IMR-90 (cell line): ENCODE measurements at regions not wholly inside any gene's neighbourhood (a gene's known extent, or its start where the extent isn't known, plus 50 kb on each side); places are given as distances from the start of the nearest gene placed in this dataset.

ENCODE experiments used
- ATAC-seq: fragments of 200-7000 bp; cut with Tn5 transposase; 2 replicates; pipeline ENCODE4 v1.9.1; 2020; ENCODE audit warnings: low read depth, mild to moderate bottlenecking, moderate library complexity
- BruUV-seq: library from RNA; stranded (reverse); fragments of 400-500 nt; replicated peaks from 2 replicates; lab custom pipeline; 2021; lab: Mats Ljungman, UMichigan
- CTCF ChIA-PET: fragments of 300-600 bp; formaldehyde crosslinking; extraction: SDS; loops from one replicate; lab custom pipeline; 2021; ENCODE audit warnings: antibody characterized with exemption; lab: Yijun Ruan, JAX
- POLR2A ChIA-PET: fragments of 300-600 bp; sonication (Branson Sonifier 250); formaldehyde crosslinking; loops from one replicate; lab custom pipeline; 2022; ENCODE audit warnings: antibody characterized with exemption; ENCODE audit not compliant: unreplicated experiment; lab: Charles Lee
- DNase-seq: peaks from one replicate; pipeline ENCODE4 v3.0.0; 2013
- H2AFZ ChIP-seq: replicated peaks from 2 replicates; pipeline ENCODE3; 2013; ENCODE audit warnings: low read length, mild to moderate bottlenecking; ENCODE audit not compliant: poor library complexity
- H2AK5ac ChIP-seq: 2 replicates; pipeline ENCODE4 v1.6.1; 2013; ENCODE audit warnings: low read depth, low read length, inconsistent platforms
- H2AK9ac ChIP-seq: replicated peaks from 2 replicates; pipeline ENCODE3; 2013; ENCODE audit warnings: mild to moderate bottlenecking, low read depth, low read length, moderate library complexity; ENCODE audit not compliant: poor library complexity
- H2BK120ac ChIP-seq: 2 replicates; pipeline ENCODE4 v1.6.1; 2013; ENCODE audit warnings: low read depth, low read length, inconsistent platforms
- H2BK15ac ChIP-seq: 3 replicates; pipeline ENCODE4 v1.6.1; 2013; ENCODE audit warnings: low read depth, low read length, inconsistent platforms
- H2BK20ac ChIP-seq: 2 replicates; pipeline ENCODE4 v1.6.1; 2013; ENCODE audit warnings: low read depth, mild to moderate bottlenecking, inconsistent platforms, low read length, moderate library complexity
- H2BK5ac ChIP-seq: 2 replicates; pipeline ENCODE4 v1.6.1; 2013; ENCODE audit warnings: mild to moderate bottlenecking, low read depth, low read length, inconsistent platforms; ENCODE audit not compliant: poor library complexity, severe bottlenecking
- H3K14ac ChIP-seq: replicated peaks from 2 replicates; pipeline ENCODE4 v1.6.1; 2013; ENCODE audit warnings: low read depth, low read length, inconsistent platforms
- H3K18ac ChIP-seq: 2 replicates; pipeline ENCODE4 v1.6.1; 2013; ENCODE audit warnings: low read depth, low read length, control low read depth
- H3K23ac ChIP-seq: 2 replicates; pipeline ENCODE4 v1.6.1; 2013; ENCODE audit warnings: low read depth, low read length, inconsistent platforms
- H3K27ac ChIP-seq: 2 replicates; pipeline ENCODE4 v1.5.1; 2013; ENCODE audit warnings: mild to moderate bottlenecking, control low read depth, low read length; ENCODE audit not compliant: insufficient read depth
- H3K27me3 ChIP-seq: 2 replicates; pipeline ENCODE4 v1.6.1; 2013; ENCODE audit warnings: low read length; ENCODE audit not compliant: control insufficient read depth, insufficient read depth
- H3K36me3 ChIP-seq: 2 replicates; pipeline ENCODE4 v1.6.1; 2013; ENCODE audit warnings: low read length, mixed read lengths; ENCODE audit not compliant: control insufficient read depth, insufficient read depth
- H3K4ac ChIP-seq: 2 replicates; pipeline ENCODE4 v1.6.1; 2013; ENCODE audit warnings: low read depth, low read length, inconsistent platforms
- H3K4me1 ChIP-seq: 2 replicates; pipeline ENCODE4 v1.6.1; 2013; ENCODE audit warnings: low read length, mixed read lengths; ENCODE audit not compliant: control insufficient read depth, insufficient read depth
- H3K4me2 ChIP-seq: 2 replicates; pipeline ENCODE4 v1.6.1; 2013; ENCODE audit warnings: low read depth, mild to moderate bottlenecking, control low read depth, low read length, moderate library complexity
- H3K4me3 ChIP-seq: 2 replicates; pipeline ENCODE4 v1.5.1; 2013; ENCODE audit warnings: low read depth, mild to moderate bottlenecking, control low read depth, low read length, moderate library complexity; ENCODE audit not compliant: insufficient read depth
- H3K56ac ChIP-seq: 2 replicates; pipeline ENCODE4 v1.6.1; 2013; ENCODE audit warnings: low read length, inconsistent platforms; ENCODE audit not compliant: insufficient read depth; ENCODE audit errors: extremely low read depth
- H3K79me1 ChIP-seq, 2 experiments: 2 replicates each; pipeline ENCODE4 v1.6.1; 2013; ENCODE audit warnings: low read length in 2 of 2, inconsistent platforms in 1 of 2, low read depth in 1 of 2
- H3K9ac ChIP-seq: 2 replicates; pipeline ENCODE4 v1.6.1; 2013; ENCODE audit warnings: low read depth, low read length, control low read depth
- H3K9me1 ChIP-seq: 2 replicates; pipeline ENCODE4 v1.6.1; 2013; ENCODE audit warnings: low read length, inconsistent platforms; ENCODE audit not compliant: insufficient read depth
- H3K9me3 ChIP-seq: 2 replicates; pipeline ENCODE4 v1.6.1; 2013; ENCODE audit warnings: low read length; ENCODE audit not compliant: control insufficient read depth, insufficient read depth
- H4K20me1 ChIP-seq: 2 replicates; pipeline ENCODE4 v1.6.1; 2013; ENCODE audit warnings: low read length, inconsistent platforms; ENCODE audit not compliant: insufficient read depth
- H4K5ac ChIP-seq: 2 replicates; pipeline ENCODE4 v1.6.1; 2013; ENCODE audit warnings: mild to moderate bottlenecking, low read depth, low read length, control low read depth
- H4K8ac ChIP-seq, 2 experiments: 2 replicates each; pipeline ENCODE4 v1.6.1; 2013; ENCODE audit warnings: low read depth in 2 of 2, low read length in 2 of 2, control low read depth in 1 of 2, inconsistent platforms in 1 of 2
- H4K91ac ChIP-seq: 2 replicates; pipeline ENCODE4 v1.6.1; 2013; ENCODE audit warnings: low read depth, low read length, inconsistent platforms; ENCODE audit not compliant: insufficient read depth
- BHLHE40 ChIP-seq: fragments of 150-350 bp; IDR thresholded peaks from 2 replicates; pipeline ENCODE4 v1.6.1; 2016; ENCODE audit warnings: mild to moderate bottlenecking, low read depth, low read length
- CEBPB ChIP-seq: IDR thresholded peaks from 2 replicates; pipeline ENCODE4 v1.6.1; 2012; ENCODE audit warnings: low read depth, low read length, improper control_type of control experiment
- CHD1 ChIP-seq: IDR thresholded peaks from 2 replicates; pipeline ENCODE4 v1.6.1; 2012; ENCODE audit warnings: low read depth, low read length, improper control_type of control experiment
- FOS ChIP-seq: fragments of 150-350 bp; IDR thresholded peaks from 2 replicates; pipeline ENCODE4 v1.6.1; 2016; ENCODE audit warnings: low read depth, low read length
- MAZ ChIP-seq: IDR thresholded peaks from 2 replicates; pipeline ENCODE4 v1.6.1; 2012; ENCODE audit warnings: low read depth, mild to moderate bottlenecking, low read length, improper control_type of control experiment, moderate library complexity, borderline replicate concordance
- NFE2L2 ChIP-seq: fragments of 150-350 bp; IDR thresholded peaks from 2 replicates; pipeline ENCODE4 v1.6.1; 2016; ENCODE audit warnings: low read depth, mild to moderate bottlenecking, low read length
- POLR2A ChIP-seq: IDR thresholded peaks from 2 replicates; pipeline ENCODE4 v1.6.1; 2012; ENCODE audit warnings: mild to moderate bottlenecking, low read depth, low read length
- RAD21 ChIP-seq: IDR thresholded peaks from 2 replicates; pipeline ENCODE4 v1.6.1; 2012; ENCODE audit warnings: low read length, improper control_type of control experiment
- SMC3 ChIP-seq: fragments of 150-350 bp; IDR thresholded peaks from 2 replicates; pipeline ENCODE4 v1.6.1; 2016; ENCODE audit warnings: low read depth, mild to moderate bottlenecking, antibody characterized with exemption, low read length, moderate library complexity
- WGBS, 2 experiments: methylation state at CpG; one replicate each; pipeline versions ENCODE4 v1.1.5 to v1.1.7; 2013; ENCODE audit warnings: missing lambda C conversion rate in 2 of 2; ENCODE audit not compliant: insufficient read length in 1 of 2; ENCODE audit errors: extremely low coverage in 2 of 2; 5-methylcytosine and 5-hydroxymethylcytosine counted together
- dilution Hi-C: fragments of 300-500 bp; cut with HindIII; formaldehyde crosslinking; loops from one replicate; pipeline ENCODE4 v1.14.3; 2018; ENCODE audit warnings: low sequenced_read_pairs; ENCODE audit not compliant: unreplicated experiment
- in situ Hi-C: fragments of 300-500 bp; cut with MboI; formaldehyde crosslinking; loops from 3 replicates; pipeline ENCODE4 v1.14.3; 2019; ENCODE audit warnings: low sequenced_read_pairs, inconsistent platforms, mixed read lengths
- intact Hi-C: fragments of 100-400 bp; cut with micrococcal nuclease; formaldehyde crosslinking; loops from 2 replicates; pipeline ENCODE4 v1.10.0; 2022
- TF ChIP-seq, protein P1 (sequence below): fragments of 150-350 bp; IDR thresholded peaks from 2 replicates; pipeline ENCODE4 v1.6.1; 2017; ENCODE audit warnings: mild to moderate bottlenecking, antibody characterized with exemption, low read length, low read depth
- TF ChIP-seq, protein P2 (sequence below): fragments of 150-350 bp; IDR thresholded peaks from 2 replicates; pipeline ENCODE4 v1.6.1; 2016; ENCODE audit warnings: low read depth, mild to moderate bottlenecking, low read length, moderate library complexity, borderline replicate concordance

DNA sequence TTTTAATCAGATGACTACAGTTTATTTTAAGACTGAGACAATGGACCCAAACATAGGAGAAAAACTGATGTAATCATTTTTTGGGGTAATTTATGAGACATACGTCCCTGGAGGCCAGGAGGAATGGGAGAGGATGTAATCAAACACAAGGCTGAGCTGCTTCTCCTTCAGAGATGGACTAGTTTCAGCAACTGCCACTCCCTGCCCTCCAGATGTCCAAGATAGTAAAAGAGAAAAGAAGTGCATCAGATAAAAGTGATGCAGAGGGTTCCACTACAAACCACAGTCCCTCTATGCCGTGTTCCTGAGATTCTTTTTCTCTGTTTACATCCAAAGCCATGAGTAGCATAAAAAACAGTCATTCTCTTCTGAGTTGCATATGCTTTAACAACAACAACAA lies 101.1 kb downstream of the DACT1 start:
- Histone ChIP-seq H4K5ac (peak overlapping the region; percentile 70), H3K4ac (peak overlapping the region; percentile 72), H2BK5ac (no peak overlapping the region), H3K4me1 (peaks cover 9% of the 10 kb centered on the region), H4K8ac (peak overlapping the region in 1 of 2 experiments; percentile 52; a peak in 1 of 4 replicates), H3K14ac (peak overlapping the region; percentile 2), H3K18ac (peak overlapping the region; percentile 79), H2BK15ac (peak overlapping the region; percentile 46; the same call in 1 of the 3 replicates), H3K9ac (no peak overlapping the region), H3K27ac (no peak overlapping the region), H2BK20ac (peak overlapping the region; percentile 73), H2AFZ (no peak overlapping the region), H3K79me1 (no peaks in the 10 kb centered on the region), H3K36me3 (no peaks in the 10 kb centered on the region), H2BK120ac (peak overlapping the region; percentile 82), H4K20me1 (no peaks in the 10 kb centered on the region), H3K4me3 (no peak overlapping the region), H2AK5ac (peak overlapping the region; percentile 79), H3K4me2 (no peak overlapping the region; the same call in 1 of the 2 replicates), H4K91ac (peak overlapping the region; percentile 0; the same call in 1 of the 2 replicates), H3K23ac (peak overlapping the region; percentile 14; the same call in 1 of the 2 replicates), H3K9me3 (no peaks in the 10 kb centered on the region), H2AK9ac (no peak overlapping the region), H3K9me1 (peaks cover 2% of the 10 kb centered on the region; the same call in 1 of the 2 replicates), H3K56ac (no peak overlapping the region), H3K27me3 (peaks cover 15% of the 10 kb centered on the region)
- ATAC-seq: no peak
- TF ChIP-seq SMC3 (no peak), NFE2L2 (no peak), CHD1 (no peak), RAD21 (no peak), BHLHE40 (no peak), POLR2A (no peak), FOS (no peak), CEBPB (no peak), MAZ (no peak)
- TF ChIP-seq, protein P1, sequence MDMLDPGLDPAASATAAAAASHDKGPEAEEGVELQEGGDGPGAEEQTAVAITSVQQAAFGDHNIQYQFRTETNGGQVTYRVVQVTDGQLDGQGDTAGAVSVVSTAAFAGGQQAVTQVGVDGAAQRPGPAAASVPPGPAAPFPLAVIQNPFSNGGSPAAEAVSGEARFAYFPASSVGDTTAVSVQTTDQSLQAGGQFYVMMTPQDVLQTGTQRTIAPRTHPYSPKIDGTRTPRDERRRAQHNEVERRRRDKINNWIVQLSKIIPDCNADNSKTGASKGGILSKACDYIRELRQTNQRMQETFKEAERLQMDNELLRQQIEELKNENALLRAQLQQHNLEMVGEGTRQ: no peak
- TF ChIP-seq, protein P2, sequence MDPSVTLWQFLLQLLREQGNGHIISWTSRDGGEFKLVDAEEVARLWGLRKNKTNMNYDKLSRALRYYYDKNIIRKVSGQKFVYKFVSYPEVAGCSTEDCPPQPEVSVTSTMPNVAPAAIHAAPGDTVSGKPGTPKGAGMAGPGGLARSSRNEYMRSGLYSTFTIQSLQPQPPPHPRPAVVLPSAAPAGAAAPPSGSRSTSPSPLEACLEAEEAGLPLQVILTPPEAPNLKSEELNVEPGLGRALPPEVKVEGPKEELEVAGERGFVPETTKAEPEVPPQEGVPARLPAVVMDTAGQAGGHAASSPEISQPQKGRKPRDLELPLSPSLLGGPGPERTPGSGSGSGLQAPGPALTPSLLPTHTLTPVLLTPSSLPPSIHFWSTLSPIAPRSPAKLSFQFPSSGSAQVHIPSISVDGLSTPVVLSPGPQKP: no peak
- WGBS, 2 experiments: no CpG with 5 or more reads among the region's 2 CpGs
- intact Hi-C loops: no loop called here
- ChIA-PET POLR2A (no interaction called here), CTCF (interaction anchor here (0.6 kb wide), 1 partner anchor 744 kb away, joined by 3 read pairs; no protein-coding TSS in a partner anchor)
- BruUV-seq: no TSS peak
- in situ Hi-C loops: no loop called here
- dilution Hi-C loops: no loop called here
- DNase-seq: no peak
